ENCODE measurements at regions not wholly inside any gene's neighbourhood (a gene's known extent, or its start where the extent isn't known, plus 50 kb on each side); places are given as distances from the start of the nearest gene placed in this dataset.
"Not testable (repeated sequence)": the region's sequence is repeated elsewhere in the genome, so short reads cannot be mapped to it uniquely, and the experiment has no call there.

DNA sequence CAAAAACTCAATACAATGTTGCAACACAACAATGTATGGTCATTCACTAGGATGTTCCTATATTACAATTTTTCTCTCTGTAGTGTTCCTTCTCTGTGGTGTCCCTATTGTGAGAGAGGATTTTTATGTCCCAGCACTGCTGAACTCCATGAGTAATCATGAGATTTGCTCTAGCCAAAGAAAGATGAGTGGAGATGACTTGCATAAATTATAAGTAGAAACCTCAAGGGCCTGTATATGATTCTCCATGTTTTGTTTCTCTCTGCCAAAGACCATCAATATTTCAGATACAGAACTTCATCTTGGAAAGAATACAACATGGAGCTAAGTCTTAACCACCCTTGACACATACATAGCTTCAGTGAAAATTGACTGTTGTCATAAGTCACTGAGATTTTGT is 579.1 kb downstream of the TMTC2 start:
- TF ChIP-seq CTCF (IDR thresholded peaks at IDR 0.05; ENCODE audit: control extremely low read depth, extremely low read depth, low read depth, missing control alignments) = no peak
- ChIA-PET CTCF (interaction anchor here (1.2 kb wide), 1 partner anchor 10 kb away, joined by 4 read pairs; no protein-coding TSS in a partner anchor), POLR2A (no interaction called here)
- no peak for DNase-seq (ENCODE audit: extremely low spot score)

GRCh38 chr12:83261998-83262397 is 575.3 kb downstream of the TMTC2 start:
- no peak for DNase-seq (ENCODE audit: extremely low spot score)
- ChIA-PET POLR2A (no interaction called here), CTCF (interaction anchor here (0.5 kb wide), 1 partner anchor 153 kb away, joined by 4 read pairs; no protein-coding TSS in a partner anchor)
- TF ChIP-seq CTCF (IDR thresholded peaks at IDR 0.05; ENCODE audit: control extremely low read depth, extremely low read depth, low read depth, missing control alignments) = no peak

- POLR2A ChIA-PET; DNase-seq (ENCODE audit: extremely low spot score): not testable (repeated sequence)
- CTCF ChIA-PET = interaction anchor here (0.7 kb wide), 1 partner anchor 10 kb away, joined by 3 read pairs; no protein-coding TSS in a partner anchor
Observed at GRCh38 chr12:83260126-83260525, 573.4 kb downstream of the TMTC2 start.

- no peak for DNase-seq (ENCODE audit: extremely low spot score)
- ChIA-PET POLR2A (no interaction called here), CTCF (no interaction called here)
- no peak for TF ChIP-seq CTCF (IDR thresholded peaks at IDR 0.05; ENCODE audit: control extremely low read depth, extremely low read depth, low read depth, missing control alignments)
Observed at GRCh38 chr12:83257726-83258125, 571.0 kb downstream of the TMTC2 start.

GRCh38 chr12:83256562-83256961 is 569.9 kb downstream of the TMTC2 start:
- TF ChIP-seq CTCF (IDR thresholded peaks at IDR 0.05; ENCODE audit: control extremely low read depth, extremely low read depth, low read depth, missing control alignments) = no peak
- CTCF ChIA-PET = no interaction called here
- DNase-seq (ENCODE audit: extremely low spot score) = no peak
- POLR2A ChIA-PET = no interaction called here

GRCh38 chr12:83250866-83251265 is 564.2 kb downstream of the TMTC2 start:
- no peak for TF ChIP-seq CTCF (IDR thresholded peaks at IDR 0.05; ENCODE audit: control extremely low read depth, extremely low read depth, low read depth, missing control alignments)
- ChIA-PET POLR2A (no interaction called here), CTCF (interaction anchor here (1.4 kb wide), 1 partner anchor 10 kb away, joined by 3 read pairs; no protein-coding TSS in a partner anchor)
- no peak for DNase-seq (ENCODE audit: extremely low spot score)

- POLR2A ChIA-PET = no interaction called here
- TF ChIP-seq CTCF (IDR thresholded peaks at IDR 0.05; ENCODE audit: control extremely low read depth, extremely low read depth, low read depth, missing control alignments) = no peak
- no peak for DNase-seq (ENCODE audit: extremely low spot score)
- CTCF ChIA-PET = no interaction called here
Observed at GRCh38 chr12:83245156-83245555, 558.5 kb downstream of the TMTC2 start.

Measured in GM10248 (cell line).